Neural progenitor cell (in vitro differentiated cells): ENCODE measurements at regions not wholly inside any gene's neighbourhood (a gene's known extent, or its start where the extent isn't known, plus 50 kb on each side); places are given as distances from the start of the nearest gene placed in this dataset.

Source experiments
- EZH2 ChIP-seq: fragments of 200-600 bp; sonication (generic); IDR thresholded peaks from 2 replicates; pipeline ENCODE4 v1.6.1; 2017; ENCODE audit warnings: antibody characterized with exemption, mild to moderate bottlenecking, moderate library complexity
- TF ChIP-seq, protein P1 (sequence below): fragments of 200-600 bp; sonication (generic); IDR thresholded peaks from 2 replicates; pipeline ENCODE4 v1.5.1; 2017; ENCODE audit warnings: antibody characterized with exemption, mild to moderate bottlenecking

DNA sequence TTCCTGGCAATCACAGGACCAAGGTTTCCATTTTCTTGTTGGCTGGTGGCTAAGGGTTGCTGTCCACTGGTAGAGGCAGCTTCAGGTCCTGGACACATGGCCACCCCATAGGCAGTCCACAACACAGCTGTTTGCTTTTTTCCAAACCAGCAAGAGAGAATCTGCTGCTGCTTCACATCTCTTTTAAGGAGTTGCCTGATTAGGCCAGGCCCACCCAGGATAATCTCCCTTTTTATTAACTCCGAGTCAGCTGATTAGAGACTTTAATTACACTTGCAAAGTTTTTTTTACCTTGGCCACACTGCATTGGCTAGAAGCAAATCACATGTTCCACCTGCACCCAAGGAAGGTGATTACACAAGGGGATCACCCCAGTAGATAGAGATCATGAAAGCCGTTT, 106.6 kb upstream of the IRX6 start:
- no peak for TF ChIP-seq EZH2
- TF ChIP-seq, protein P1, sequence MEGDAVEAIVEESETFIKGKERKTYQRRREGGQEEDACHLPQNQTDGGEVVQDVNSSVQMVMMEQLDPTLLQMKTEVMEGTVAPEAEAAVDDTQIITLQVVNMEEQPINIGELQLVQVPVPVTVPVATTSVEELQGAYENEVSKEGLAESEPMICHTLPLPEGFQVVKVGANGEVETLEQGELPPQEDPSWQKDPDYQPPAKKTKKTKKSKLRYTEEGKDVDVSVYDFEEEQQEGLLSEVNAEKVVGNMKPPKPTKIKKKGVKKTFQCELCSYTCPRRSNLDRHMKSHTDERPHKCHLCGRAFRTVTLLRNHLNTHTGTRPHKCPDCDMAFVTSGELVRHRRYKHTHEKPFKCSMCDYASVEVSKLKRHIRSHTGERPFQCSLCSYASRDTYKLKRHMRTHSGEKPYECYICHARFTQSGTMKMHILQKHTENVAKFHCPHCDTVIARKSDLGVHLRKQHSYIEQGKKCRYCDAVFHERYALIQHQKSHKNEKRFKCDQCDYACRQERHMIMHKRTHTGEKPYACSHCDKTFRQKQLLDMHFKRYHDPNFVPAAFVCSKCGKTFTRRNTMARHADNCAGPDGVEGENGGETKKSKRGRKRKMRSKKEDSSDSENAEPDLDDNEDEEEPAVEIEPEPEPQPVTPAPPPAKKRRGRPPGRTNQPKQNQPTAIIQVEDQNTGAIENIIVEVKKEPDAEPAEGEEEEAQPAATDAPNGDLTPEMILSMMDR = no peak
